Renal cortex interstitium (tissue), 11 donors: ENCODE measurements at regions not wholly inside any gene's neighbourhood (a gene's known extent, or its start where the extent isn't known, plus 50 kb on each side); places are given as distances from the start of the nearest gene placed in this dataset.
"Not testable (repeated sequence)": the region's sequence is repeated elsewhere in the genome, so short reads cannot be mapped to it uniquely, and the experiment has no call there.

ENCODE experiments used
- DNase-seq, 11 donors: peaks; one replicate each; pipeline ENCODE4 v3.0.0-alpha.2; 2013; ENCODE audit warnings: low read depth in 9 of 11, low spot score in 4 of 11; ENCODE audit errors: extremely low read depth in 1 of 11

- DNase-seq: no peak
Measured at GRCh38 chr12:112686373-112686772, 105.2 kb upstream of the RPH3A start.

- DNase-seq: no peak
Measured at GRCh38 chr12:112694065-112694464, 97.5 kb upstream of the RPH3A start.

GRCh38 chr12:112697441-112697840, 94.1 kb upstream of the RPH3A start:
- DNase-seq: not testable (repeated sequence)

GRCh38 chr12:112705037-112705632, 86.4 kb upstream of the RPH3A start:
- DNase-seq: no peak

GRCh38 chr12:112710414-112710813, 81.1 kb upstream of the RPH3A start:
- no peak for DNase-seq

GRCh38 chr12:112711026-112711425, 80.5 kb upstream of the RPH3A start:
- no peak for DNase-seq

- no peak for DNase-seq
Measured at GRCh38 chr12:112711507-112711906, 80.0 kb upstream of the RPH3A start.

GRCh38 chr12:112712751-112713150, 78.8 kb upstream of the RPH3A start:
- DNase-seq: not testable (repeated sequence)

GRCh38 chr12:112713471-112713870, 78.1 kb upstream of the RPH3A start:
- no peak for DNase-seq

GRCh38 chr12:112714166-112714710, 77.3 kb upstream of the RPH3A start:
- DNase-seq: no peak

GRCh38 chr12:112716099-112717093, 75.2 kb upstream of the RPH3A start:
- no peak for DNase-seq

GRCh38 chr12:112728864-112729263, 62.7 kb upstream of the RPH3A start:
- no peak for DNase-seq

GRCh38 chr12:112734859-112735695, 56.5 kb upstream of the RPH3A start:
- no peak for DNase-seq

GRCh38 chr12:112738531-112738930, 53.0 kb upstream of the RPH3A start:
- no peak for DNase-seq

- no peak for DNase-seq
Measured at GRCh38 chr12:112740387-112740934, 51.1 kb upstream of the RPH3A start.

- no peak for DNase-seq
Measured at GRCh38 chr12:112741106-112741505, 50.4 kb upstream of the RPH3A start.
